Lower leg skin (tissue), 3 donors: ENCODE measurements at regions not wholly inside any gene's neighbourhood (a gene's known extent, or its start where the extent isn't known, plus 50 kb on each side); places are given as distances from the start of the nearest gene placed in this dataset.

Source experiments
- CTCF ChIP-seq, 3 donors: fragments of 450-650 bp; IDR thresholded peaks; one replicate each; pipeline ENCODE4 v1.5.1; 2016; ENCODE audit warnings: antibody characterized with exemption in 3 of 3, mild to moderate bottlenecking in 3 of 3, moderate library complexity in 2 of 3
- POLR2A ChIP-seq, 2 donors: fragments of 450-650 bp; IDR thresholded peaks; one replicate each; pipeline ENCODE4 v1.6.1; 2016 to 2017; ENCODE audit warnings: antibody characterized with exemption in 2 of 2, mild to moderate bottlenecking in 1 of 2, moderate library complexity in 1 of 2

GRCh38 chr5:130777794-130778193 is 387.3 kb downstream of the HINT1 start:
- TF ChIP-seq CTCF (IDR thresholded peaks at IDR 0.05) (no peak), POLR2A (IDR thresholded peaks at IDR 0.05) (no peak)
